ENCODE measurements at regions not wholly inside any gene's neighbourhood (a gene's known extent, or its start where the extent isn't known, plus 50 kb on each side); places are given as distances from the start of the nearest gene placed in this dataset.

GRCh38 chrX:20477219-20477618 is 210.5 kb upstream of the RPS6KA3 start:
- DNase-seq (ENCODE audit: low spot score) = no peak

GRCh38 chrX:20472620-20473258 is 206.0 kb upstream of the RPS6KA3 start:
- no peak for DNase-seq (ENCODE audit: low spot score)

GRCh38 chrX:20472148-20472547 is 205.4 kb upstream of the RPS6KA3 start:
- DNase-seq (ENCODE audit: low spot score) = no peak

GRCh38 chrX:20471483-20471882 is 204.8 kb upstream of the RPS6KA3 start:
- DNase-seq (ENCODE audit: low spot score) = no peak

GRCh38 chrX:20463296-20464075 is 196.8 kb upstream of the RPS6KA3 start:
- DNase-seq (ENCODE audit: low spot score) = no peak

GRCh38 chrX:20461576-20461975 is 194.9 kb upstream of the RPS6KA3 start:
- peak; percentile 54 for DNase-seq (ENCODE audit: low spot score)

GRCh38 chrX:20461002-20461401 is 194.3 kb upstream of the RPS6KA3 start:
- no peak for DNase-seq (ENCODE audit: low spot score)

- no peak for DNase-seq (ENCODE audit: low spot score)
Observed at GRCh38 chrX:20459410-20460350, 193.0 kb upstream of the RPS6KA3 start.

GRCh38 chrX:20456971-20457370 is 190.3 kb upstream of the RPS6KA3 start:
- no peak for DNase-seq (ENCODE audit: low spot score)

- peak; percentile 39 for DNase-seq (ENCODE audit: low spot score)
Observed at GRCh38 chrX:20455001-20455400, 188.3 kb upstream of the RPS6KA3 start.

GRCh38 chrX:20454117-20454516 is 187.4 kb upstream of the RPS6KA3 start:
- peak; percentile 71 for DNase-seq (ENCODE audit: low spot score)

GRCh38 chrX:20452487-20452886 is 185.8 kb upstream of the RPS6KA3 start:
- DNase-seq (ENCODE audit: low spot score) = no peak

- DNase-seq (ENCODE audit: low spot score) = no peak
Observed at GRCh38 chrX:20451929-20452328, 185.2 kb upstream of the RPS6KA3 start.

GRCh38 chrX:20445109-20445508 is 178.4 kb upstream of the RPS6KA3 start:
- DNase-seq (ENCODE audit: low spot score) = no peak

- DNase-seq (ENCODE audit: low spot score) = peak; percentile 74
Observed at GRCh38 chrX:20442597-20442996, 175.9 kb upstream of the RPS6KA3 start.

GRCh38 chrX:20441123-20441522 is 174.4 kb upstream of the RPS6KA3 start:
- no peak for DNase-seq (ENCODE audit: low spot score)

GRCh38 chrX:20438871-20439526 is 172.3 kb upstream of the RPS6KA3 start:
- no peak for DNase-seq (ENCODE audit: low spot score)

GRCh38 chrX:20437683-20438082 is 171.0 kb upstream of the RPS6KA3 start:
- DNase-seq (ENCODE audit: low spot score) = no peak

GRCh38 chrX:20435913-20436312 is 169.2 kb upstream of the RPS6KA3 start:
- DNase-seq (ENCODE audit: low spot score) = no peak

GRCh38 chrX:20434986-20435385 is 168.3 kb upstream of the RPS6KA3 start:
- DNase-seq (ENCODE audit: low spot score) = no peak

GRCh38 chrX:20433388-20433775 is 166.7 kb upstream of the RPS6KA3 start:
- DNase-seq (ENCODE audit: low spot score) = peak; percentile 18
